GM19397 (cell line): ENCODE measurements at regions not wholly inside any gene's neighbourhood (a gene's known extent, or its start where the extent isn't known, plus 50 kb on each side); places are given as distances from the start of the nearest gene placed in this dataset.

Experiments
- ATAC-seq: cut with Tn5 transposase; IDR thresholded peaks from one replicate; pipeline ENCODE4 v1.9.1; 2021; ENCODE audit warnings: mild to moderate bottlenecking, moderate library complexity; ENCODE audit not compliant: unreplicated experiment

DNA sequence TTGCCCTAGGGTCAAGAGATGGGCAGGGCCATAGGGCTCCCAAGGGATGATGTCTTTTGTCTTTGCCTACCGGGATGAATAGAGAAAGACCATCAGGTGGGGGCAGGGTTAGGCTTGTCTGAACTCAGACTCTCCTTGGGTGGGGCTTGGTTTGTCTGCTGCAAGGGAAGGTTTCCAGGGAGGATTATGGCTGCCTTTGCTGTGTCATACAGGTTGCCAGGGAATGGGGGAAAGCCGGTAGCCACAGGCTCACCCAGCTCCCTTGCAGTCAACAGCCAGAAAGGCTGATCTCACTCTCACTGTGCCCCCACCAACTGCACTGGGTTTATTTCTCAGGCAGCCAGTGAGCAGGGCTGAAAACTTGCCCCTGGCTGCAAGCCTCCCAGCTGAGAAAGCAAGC lies 253.2 kb downstream of the POLR1F start:
- no peak for ATAC-seq

DNA sequence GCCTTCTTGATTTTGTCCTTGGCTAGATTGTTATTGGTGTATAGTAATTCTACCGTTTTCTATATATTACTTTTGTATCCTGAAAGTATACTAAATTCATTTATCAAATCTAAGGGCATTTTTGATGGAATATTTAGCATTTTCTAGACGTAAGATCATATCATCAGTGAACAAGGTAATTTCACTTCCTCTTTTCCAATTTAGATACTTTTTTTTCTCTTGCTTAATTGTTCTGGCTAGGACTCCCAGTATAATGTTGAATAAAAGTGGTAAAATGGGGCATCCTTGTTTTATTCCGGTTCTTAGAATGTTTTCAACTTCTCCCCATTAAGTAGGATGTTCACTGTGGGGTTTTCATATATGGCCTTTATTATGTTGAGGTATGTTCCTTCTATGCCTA lies 260.7 kb downstream of the POLR1F start:
- no peak for ATAC-seq

DNA sequence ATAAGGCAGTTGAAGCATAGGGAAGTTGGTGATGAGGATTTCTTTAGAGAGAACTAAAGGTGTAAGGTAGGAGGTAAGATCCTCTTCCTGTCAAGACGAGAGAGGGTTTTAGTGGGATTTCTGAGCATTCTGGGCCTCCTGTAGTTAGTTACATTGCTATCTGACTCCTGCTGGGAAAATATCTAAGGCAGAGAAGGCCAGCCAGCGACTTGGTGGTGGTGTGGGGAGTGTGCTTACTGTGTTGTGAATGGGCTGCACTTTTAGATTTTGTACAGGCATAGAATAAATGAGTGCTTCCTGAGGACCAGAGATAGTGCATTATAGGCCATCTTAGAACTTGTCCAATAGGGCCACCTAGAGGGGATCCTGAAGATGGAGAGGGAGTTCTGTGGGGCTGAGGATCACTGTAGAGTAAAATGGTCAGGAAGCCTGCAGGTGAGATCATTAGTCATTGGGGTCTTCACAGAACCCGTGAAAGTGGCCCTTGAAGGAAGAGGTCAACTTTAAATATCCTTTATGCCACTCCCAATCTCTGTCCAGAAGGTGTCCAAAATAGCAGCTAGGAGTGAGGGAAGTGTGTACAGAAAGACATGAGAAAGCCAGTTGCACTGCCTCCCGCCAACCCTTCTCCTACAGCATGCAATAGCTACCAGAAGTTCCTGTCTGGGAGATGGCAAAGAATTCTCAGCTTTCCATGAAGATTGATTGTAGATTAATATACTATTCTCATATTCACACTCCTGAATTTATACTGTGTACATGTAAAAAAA lies 266.6 kb downstream of the POLR1F start:
- no peak for ATAC-seq

DNA sequence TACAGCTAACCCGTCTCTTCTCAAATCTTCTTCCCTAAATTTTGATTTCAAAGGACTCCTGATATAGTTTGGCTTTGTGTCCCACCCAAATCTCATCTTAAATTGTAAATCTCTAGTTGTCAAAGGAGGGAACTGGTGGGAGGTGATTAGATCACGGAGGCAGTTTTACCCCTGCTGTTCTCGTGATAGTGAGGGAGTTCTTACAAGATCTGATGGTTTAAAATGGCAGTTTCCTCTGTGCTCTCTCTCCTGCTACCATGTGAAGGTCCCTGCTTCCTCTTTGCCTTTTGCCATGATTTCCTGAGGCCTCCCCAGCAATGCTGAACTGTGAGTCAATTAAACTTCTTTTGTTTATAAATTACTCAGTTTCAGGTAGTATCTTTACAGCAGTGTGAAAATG lies 269.3 kb downstream of the POLR1F start:
- ATAC-seq: no peak

DNA sequence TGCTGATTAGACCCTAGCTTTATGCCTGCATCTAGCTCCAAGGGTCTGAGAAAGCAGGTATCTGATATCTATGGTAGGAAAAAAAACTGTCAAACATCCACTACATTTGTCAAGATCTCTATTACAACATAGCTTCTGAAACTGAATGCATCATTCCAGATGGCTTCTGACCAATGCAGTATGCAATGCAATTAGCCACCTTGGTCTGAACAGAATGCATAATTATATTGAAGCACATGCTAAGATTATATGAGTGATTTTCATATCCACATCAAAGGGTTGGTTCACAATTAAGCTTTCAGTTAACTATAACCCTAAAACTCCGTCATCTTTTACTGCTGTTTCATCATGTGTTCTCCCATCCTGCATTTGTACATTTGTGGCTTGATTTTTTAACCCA lies 271.4 kb downstream of the POLR1F start:
- no peak for ATAC-seq

DNA sequence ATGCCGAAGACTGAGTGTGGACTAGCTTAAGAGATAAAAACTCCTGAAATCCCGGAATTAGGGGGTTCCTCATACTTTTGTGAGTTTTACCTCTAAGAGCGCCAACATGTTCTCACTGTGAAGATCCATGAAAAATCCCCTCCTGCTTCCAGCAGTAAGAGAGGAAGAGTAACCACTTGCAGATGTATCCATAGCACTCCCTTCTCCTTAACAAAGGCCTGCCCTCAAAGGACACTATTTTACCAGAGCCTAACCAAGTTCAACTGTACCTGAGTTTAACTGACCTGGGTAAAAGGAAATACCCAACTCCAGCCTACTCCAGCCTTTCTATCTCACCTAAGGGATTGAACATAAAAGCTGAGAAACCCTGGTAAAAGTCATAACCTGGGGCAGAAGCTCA lies 280.9 kb downstream of the POLR1F start:
- ATAC-seq: no peak

DNA sequence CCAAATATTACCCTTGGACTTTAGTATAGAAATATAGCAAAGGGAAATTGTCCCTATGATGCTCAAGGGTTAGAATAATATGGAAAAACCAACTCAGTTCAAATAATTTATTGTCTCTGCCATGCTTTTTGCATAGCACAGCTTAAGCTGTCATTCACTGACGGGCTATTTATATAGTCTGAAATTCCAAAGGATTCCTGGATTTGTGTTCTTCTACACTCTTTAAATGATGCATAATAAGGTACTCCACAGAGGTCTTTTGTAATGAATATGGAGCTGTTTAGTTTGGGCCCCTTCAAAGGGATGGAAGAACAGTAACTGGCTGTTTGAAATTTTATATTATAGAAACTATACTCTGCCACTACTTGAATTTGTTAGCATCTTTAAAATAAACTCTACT lies 276.6 kb upstream of the FERD3L start:
- ATAC-seq: no peak

DNA sequence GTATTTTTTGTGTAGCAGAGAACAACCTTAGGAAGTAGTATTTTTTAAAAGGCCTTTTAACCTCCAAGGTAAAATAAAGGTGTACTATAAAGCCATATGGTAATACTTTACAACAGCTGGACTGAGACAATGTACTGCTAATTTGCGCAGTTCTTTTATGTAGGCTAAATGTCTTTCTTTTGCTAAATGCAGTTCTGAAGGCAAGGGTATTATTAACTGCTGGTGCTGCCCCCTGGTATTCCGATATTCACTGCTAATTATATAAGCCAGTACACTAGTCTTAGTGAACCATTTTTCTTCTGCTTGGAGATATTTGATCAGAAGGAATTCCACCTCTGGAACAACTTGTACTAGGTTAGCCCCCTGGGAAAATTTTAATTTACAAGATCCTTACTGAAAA lies 272.0 kb upstream of the FERD3L start:
- no peak for ATAC-seq

DNA sequence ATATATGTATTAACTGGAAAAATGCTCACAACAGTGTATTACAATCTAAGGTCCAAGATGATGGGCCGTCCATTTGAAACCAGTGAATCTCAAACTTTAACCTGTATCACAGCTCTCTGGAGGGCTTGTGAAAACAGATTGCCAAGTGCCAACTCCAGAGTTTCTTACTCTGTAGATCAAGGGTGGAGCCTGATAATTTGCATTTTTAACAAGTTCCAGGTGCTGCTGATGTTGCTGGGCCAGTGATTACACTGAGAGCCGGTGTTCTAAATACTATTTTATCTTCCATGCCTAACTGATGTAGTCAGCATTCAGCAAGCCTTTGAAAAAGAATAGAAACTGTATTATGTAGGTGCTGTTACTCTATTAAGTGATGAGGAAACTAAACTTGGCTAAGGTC lies 269.9 kb upstream of the FERD3L start:
- no peak for ATAC-seq

DNA sequence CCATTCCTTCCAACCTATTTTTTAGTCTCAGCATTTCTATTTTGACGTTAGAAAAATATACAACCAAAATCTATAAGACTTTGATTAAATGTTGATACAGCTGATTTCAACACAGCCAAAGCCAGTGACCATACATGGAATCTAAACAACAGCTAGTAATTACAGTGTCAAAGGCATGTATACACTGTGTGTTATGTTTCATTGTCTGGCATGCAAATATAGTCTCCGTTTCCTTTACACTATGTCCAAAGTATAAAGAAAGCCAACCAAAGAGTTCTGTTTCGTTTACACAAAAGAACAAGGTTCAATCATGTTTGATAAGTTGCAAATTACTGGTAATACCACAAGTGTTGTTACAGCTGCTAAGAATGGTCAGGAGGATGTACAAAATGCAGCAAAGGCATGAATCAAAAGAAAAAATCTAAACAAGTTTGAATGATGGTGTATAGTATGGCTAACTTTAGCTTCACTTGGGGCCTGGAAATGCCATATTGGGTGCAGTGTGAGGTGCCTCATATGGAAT lies 268.3 kb upstream of the FERD3L start:
- ATAC-seq: no peak

DNA sequence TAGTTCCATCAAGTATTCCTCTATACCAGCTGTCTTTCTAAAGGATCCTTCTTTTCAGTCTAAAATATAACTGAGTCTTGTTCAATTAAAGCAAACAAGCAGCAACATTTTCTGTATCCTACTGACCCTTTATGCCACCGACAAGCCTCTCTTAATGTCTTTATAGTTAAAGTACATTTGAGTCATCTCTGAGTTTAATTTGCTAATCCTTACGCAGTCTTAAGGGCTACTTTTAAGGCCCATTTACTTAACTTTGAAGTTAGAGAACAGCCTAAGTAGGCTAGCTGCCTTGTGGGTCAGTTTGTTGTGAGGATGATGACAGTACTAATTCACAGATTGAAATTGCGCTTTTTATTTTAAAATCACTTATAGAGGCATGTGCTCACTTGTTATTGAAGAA lies 265.5 kb upstream of the FERD3L start:
- ATAC-seq: no peak

DNA sequence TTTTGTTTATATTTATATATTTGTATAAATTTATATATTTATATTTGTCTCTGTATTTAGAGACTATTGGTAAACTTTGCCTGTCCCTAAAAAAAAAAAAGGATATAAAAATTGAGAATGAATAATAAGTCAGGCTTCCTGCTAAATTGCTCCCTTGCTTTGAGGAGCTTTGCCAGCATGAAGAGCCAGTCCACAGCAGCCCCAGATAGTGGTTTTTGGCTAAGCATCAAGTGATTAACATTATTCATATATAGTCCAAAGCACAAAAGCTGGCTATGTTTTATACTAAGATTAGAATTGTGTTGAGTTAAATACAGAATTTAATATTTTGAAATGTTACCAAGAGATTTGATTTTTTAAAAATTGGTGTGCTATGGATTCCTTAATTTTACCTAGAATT lies 264.9 kb upstream of the FERD3L start:
- no peak for ATAC-seq

DNA sequence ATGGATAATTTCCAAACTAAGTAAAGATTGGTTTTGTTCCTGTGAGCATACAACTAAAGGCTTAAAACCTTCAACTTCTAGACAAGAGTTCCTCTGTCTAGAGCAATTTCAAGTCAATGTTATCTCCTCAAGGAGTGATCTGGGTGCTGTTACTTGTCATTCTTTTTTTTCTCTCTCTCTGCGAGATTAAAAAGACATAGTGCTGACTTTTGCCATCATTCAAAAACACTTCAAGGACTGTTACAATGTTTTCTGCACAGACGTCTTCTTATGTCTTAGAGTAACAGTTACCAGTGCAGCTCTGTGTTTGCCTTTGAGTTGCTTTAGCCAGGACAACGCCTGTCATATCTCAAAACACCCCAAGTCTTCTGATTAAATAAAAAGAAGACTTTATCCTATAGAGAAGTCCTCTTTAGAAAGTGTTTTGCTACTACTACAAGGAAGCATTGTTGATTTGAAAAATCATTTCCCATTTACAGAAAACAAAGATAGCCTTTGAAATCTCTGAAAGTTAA lies 263.5 kb upstream of the FERD3L start:
- no peak for ATAC-seq

DNA sequence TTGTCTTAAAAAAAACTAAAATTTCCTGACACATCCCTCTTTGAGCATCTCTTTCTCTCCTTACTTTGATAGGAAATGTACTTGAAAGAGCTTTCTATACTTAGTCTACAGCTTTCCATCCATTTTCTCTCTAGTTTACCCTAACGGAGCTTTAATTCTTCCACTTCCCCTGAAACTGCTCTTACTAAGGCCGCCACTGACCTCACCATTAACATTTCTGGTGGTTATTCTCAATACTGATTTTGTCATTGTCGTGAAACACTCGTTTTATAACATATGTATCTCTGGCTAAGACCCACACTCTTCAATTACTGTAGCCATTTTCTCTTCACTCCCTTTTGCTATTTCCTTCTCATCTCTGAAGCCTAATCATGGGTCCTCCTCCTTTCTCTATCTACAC lies 262.0 kb upstream of the FERD3L start:
- no peak for ATAC-seq

DNA sequence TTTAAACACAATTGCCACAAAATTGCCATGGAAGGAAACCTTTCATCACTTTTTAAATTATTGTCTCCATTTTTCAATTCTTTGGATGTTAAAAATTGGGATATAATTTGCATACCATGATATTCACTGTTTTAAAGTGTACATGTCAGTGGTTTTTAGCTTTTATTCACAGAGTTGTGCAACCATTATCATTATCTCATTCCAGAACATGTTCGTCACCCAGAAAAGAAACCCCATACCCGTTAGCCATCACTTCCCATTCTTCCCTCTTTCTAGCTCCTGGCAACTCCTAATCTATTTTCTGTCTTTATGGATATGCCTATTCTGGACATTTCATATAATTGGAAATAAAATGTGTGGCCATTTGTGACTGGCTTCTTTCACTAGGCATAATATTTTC lies 260.3 kb upstream of the FERD3L start:
- no peak for ATAC-seq

DNA sequence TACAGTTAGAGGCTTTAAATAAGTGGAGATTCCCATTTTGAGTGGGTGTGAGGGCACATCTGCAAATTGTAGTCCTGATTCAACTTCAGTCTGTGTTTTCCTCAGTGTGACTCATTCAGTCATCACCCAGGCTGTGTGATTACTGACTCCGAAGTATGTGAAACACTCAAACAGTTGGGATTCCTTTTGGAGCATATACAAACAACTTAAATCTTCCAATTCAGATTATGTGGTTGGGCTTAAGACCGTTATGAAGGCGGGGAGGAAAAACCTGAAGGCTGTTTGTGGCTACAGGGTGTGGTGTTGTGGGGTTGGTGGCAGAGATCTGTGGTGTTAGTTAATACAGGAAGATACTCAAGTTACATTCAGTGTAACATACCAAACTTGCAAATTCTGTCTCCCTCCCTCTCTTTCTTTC lies 259.7 kb upstream of the FERD3L start:
- no peak for ATAC-seq

DNA sequence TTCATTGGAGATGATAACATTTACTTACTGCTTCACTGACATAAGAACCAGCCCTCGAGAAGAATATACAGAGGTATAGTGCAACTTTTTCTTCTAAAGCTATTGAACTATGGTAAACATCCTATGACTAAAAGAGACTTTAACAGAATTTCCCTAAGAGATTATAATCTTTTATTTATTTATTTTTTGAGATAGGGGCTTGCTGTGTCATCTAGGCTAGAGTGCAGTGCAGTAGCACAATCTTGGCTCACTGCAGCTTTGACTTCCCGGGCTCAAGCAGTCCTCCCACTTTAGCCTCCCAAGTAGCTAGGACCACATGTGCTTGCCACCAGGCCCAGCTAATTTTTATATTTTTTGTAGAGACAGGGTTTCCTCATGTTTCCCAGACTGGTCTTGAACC lies 258.5 kb upstream of the FERD3L start:
- no peak for ATAC-seq

DNA sequence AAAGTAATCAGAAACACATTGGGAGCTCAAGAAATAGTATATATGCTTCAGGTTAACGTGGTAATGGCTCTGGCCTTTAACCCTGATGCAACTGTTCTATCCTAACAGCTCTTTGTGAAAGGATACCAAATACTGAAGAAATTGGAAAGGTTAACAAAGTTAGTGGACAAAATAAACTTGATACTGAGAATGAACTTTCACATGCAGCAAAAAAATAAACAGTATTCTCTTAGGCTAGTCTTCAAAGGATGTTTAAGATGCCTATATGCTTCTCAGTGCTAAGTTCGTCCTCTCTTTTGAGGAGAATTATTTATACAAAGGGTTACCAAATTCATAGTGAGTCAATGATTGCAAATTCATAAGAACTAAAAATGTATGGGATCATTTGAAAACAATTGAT lies 256.2 kb upstream of the FERD3L start:
- ATAC-seq: no peak

DNA sequence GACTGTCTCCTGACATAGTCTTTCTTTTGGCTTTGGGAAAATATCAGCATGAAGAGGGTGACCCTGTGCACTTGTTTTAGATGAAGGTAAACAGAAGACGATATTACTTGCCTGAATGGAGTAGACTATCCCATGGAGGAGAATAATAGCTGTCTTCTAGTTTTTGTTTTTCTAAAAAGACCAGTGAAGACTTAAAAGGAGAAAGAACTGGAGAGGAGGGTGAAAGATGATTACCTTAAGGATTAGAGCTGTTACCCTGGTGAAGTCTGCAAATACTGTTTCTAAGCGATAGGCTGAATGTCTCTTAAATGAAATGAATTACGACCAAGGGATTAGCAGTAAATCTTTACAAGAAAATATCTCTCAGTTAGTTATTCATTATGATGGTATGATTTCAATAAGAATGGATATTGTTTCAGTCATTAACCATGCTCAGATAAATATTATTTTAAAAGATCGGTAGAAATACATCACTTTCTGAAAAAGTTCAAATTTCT lies 255.6 kb upstream of the FERD3L start:
- ATAC-seq: no peak

DNA sequence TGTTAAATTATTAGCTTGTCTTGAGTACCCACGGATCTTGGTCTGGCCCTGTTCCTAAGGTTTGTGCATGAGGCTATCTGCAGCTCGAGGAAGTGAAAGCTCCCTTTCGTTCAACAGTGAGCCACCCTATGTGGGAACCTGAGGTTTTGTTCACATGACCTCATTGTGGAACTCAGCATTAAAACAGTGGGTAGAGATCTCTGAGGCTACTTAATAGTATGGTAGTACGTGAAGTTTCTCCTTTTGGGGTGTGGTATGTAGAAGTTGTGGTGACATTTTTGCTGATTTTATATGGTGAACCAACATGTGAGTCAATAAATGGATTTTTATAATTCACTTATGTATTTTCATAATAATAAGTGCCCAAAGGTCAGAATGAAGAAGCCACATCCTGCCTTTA lies 252.7 kb upstream of the FERD3L start:
- ATAC-seq: no peak

DNA sequence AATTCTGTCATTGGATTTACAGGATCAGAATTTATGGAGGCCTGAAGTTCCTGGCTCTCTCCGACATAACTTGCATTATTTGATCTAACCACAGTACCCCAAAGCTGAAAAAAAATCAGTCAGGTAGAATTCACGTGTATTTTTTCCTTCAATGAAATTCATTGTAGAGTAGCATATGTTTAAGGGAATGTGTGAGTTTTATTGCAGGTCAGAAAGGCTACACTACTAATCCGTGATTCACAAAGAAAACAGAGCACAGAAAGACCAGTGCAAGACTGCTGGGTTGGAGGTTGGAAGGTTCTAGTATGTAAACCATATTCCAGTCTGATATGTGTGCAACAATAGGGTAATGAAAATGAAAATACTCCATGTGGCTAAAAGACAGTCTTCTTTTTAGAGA lies 247.0 kb upstream of the FERD3L start:
- ATAC-seq: no peak

DNA sequence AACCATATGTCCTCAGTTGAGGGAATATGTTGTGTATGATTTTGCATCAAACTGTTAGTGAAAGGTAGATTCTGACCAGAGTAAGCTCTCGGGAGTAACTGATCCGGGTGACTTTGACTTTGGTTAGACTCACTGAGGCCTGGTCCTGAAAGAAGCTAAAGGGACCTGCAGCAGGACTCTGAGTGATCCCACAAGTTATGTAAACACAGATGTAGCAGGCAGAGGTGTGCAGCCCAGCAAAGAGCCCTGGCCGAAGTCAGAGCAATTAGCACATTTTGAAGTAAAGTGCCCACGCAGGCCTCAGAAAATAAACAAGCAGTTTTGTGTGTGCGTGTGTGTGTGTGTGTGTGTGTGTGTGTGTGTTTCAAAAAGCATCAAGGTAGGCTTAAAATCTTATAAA lies 245.6 kb upstream of the FERD3L start:
- no peak for ATAC-seq

DNA sequence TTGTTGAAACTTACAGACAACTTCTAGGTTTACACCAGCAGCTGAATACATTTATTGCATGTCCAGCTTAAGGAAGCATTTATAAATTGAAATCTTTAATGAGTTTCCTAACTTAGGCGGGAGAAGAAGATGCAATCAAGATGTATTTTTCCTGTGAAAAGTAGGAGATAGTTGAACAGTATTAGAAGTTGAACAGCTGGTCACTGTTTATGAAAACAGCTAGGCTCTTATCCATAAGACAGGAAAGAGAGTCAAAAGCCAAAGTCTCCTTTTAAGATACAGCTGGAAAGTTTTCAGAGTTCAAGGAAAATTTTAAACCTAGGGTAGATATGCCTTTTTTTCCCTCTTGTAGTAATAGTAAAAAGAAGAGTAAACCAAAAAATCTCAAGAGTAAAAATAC lies 236.1 kb upstream of the FERD3L start:
- no peak for ATAC-seq
